RWPE1 (cell line): ENCODE measurements at regions not wholly inside any gene's neighbourhood (a gene's known extent, or its start where the extent isn't known, plus 50 kb on each side); places are given as distances from the start of the nearest gene placed in this dataset.

ENCODE experiments used
- CTCF ChIA-PET: fragments of 350-600 bp; sonication (Branson Sonifier 250); formaldehyde crosslinking; extraction: SDS; loops from one replicate; lab custom pipeline; 2021; lab: Yijun Ruan, JAX
- POLR2A ChIA-PET: fragments of 400-600 bp; formaldehyde crosslinking; extraction: SDS; loops from one replicate; lab custom pipeline; 2020; ENCODE audit warnings: antibody characterized with exemption; ENCODE audit not compliant: low non-redundant PET; lab: Yijun Ruan, JAX
- DNase-seq: peaks from one replicate; pipeline ENCODE4 v3.0.0; 2012; ENCODE audit warnings: low spot score
- H3K27ac ChIP-seq: fragments of 450-650 bp; 2 replicates; pipeline ENCODE4 v1.5.1; 2017
- CTCF ChIP-seq: fragments of 450-650 bp; conservative IDR thresholded peaks from 2 replicates; pipeline ENCODE4 v1.5.1; 2017; ENCODE audit warnings: low read depth, mild to moderate bottlenecking

- no peak overlapping the region for H3K27ac ChIP-seq
- POLR2A ChIA-PET, result no interaction called here
- TF ChIP-seq CTCF, result no peak
- CTCF ChIA-PET, result no interaction called here
- no peak for DNase-seq
These were observed 330.6 kb upstream of the NAV3 start for GRCh38 chr12:77500089-77500488.

GRCh38 chr12:77497647-77498046 is 333.0 kb upstream of the NAV3 start:
- CTCF ChIA-PET, result interaction anchor here (0.6 kb wide), 2 partner anchors 9 to 450 kb away, joined by 3 read pairs; no protein-coding TSS in a partner anchor
- TF ChIP-seq CTCF, result no peak
- POLR2A ChIA-PET, result no interaction called here
- no peak overlapping the region for H3K27ac ChIP-seq
- no peak for DNase-seq

- DNase-seq, result no peak
- TF ChIP-seq CTCF, result no peak
- ChIA-PET POLR2A (no interaction called here), CTCF (no interaction called here)
- no peak overlapping the region for H3K27ac ChIP-seq
These were observed 334.0 kb upstream of the NAV3 start for GRCh38 chr12:77496714-77497113.

GRCh38 chr12:77494296-77494695 is 336.4 kb upstream of the NAV3 start:
- no peak for DNase-seq
- CTCF ChIA-PET, result no interaction called here
- no peak for TF ChIP-seq CTCF
- POLR2A ChIA-PET, result no interaction called here
- no peak overlapping the region for H3K27ac ChIP-seq

GRCh38 chr12:77493302-77494168 is 337.2 kb upstream of the NAV3 start:
- no peak for DNase-seq
- ChIA-PET CTCF (interaction anchor here (0.6 kb wide), 1 partner anchor 43 kb away, joined by 4 read pairs; no protein-coding TSS in a partner anchor), POLR2A (no interaction called here)
- no peak overlapping the region for H3K27ac ChIP-seq
- TF ChIP-seq CTCF, result no peak

GRCh38 chr12:77492536-77492935 is 338.2 kb upstream of the NAV3 start:
- H3K27ac ChIP-seq, result no peak overlapping the region
- POLR2A ChIA-PET, result no interaction called here

More at GRCh38 chr12:77492536-77492935, 338.2 kb upstream of the NAV3 start:
- CTCF ChIA-PET, result interaction anchor here (0.6 kb wide), 1 partner anchor 42 kb away, joined by 4 read pairs; no protein-coding TSS in a partner anchor
- TF ChIP-seq CTCF, result no peak
- DNase-seq, result no peak
